C4-2B (cell line): ENCODE measurements at regions not wholly inside any gene's neighbourhood (a gene's known extent, or its start where the extent isn't known, plus 50 kb on each side); places are given as distances from the start of the nearest gene placed in this dataset.

Experiments used
- H3K27ac ChIP-seq: fragments of 450-650 bp; 2 replicates; pipeline ENCODE4 v1.5.1; 2017
- ZFX ChIP-seq: fragments of 450-650 bp; IDR thresholded peaks from 2 replicates; pipeline ENCODE4 v1.6.1; 2017
- TF ChIP-seq, protein P1 (sequence below): fragments of 450-650 bp; conservative IDR thresholded peaks from 2 replicates; pipeline ENCODE4 v1.5.1; 2017; ENCODE audit warnings: mild to moderate bottlenecking

DNA sequence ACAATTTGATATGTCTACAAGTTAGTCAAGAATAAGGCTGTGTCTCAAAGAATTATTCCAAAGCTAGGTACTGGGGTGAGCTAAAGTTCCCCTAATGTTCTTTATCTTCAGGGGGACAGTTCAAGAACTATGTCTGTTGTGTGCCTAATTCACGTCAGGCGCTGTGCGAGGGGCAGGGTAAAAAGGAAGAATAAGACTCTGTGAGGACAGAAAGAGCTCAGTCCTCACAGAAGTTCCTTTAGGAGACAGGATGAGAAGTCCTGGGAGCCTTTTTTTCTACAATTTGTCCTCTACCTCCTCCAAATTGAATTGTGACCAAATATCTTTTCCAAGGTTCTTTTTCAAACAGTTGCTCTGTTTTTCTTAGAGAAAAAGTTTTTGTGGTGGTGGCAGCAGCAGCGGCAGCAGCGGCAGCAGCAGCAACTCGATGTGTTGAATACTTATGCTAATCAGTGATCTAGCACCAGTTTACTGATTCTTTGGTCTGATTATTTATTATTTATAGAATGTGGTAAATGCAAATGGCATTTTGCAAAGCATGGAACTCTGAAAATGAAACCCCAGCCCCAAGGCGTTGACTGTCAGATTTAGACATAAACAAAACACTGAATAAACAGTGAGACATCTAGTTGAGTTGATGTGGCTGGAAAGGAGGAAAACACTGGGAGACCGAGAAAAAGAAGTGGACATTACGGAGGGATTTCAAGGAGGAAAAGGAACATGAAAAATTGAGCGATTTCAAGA is 88.6 kb downstream of the GTPBP8 start:
- TF ChIP-seq ZFX, result no peak
- TF ChIP-seq, protein P1, sequence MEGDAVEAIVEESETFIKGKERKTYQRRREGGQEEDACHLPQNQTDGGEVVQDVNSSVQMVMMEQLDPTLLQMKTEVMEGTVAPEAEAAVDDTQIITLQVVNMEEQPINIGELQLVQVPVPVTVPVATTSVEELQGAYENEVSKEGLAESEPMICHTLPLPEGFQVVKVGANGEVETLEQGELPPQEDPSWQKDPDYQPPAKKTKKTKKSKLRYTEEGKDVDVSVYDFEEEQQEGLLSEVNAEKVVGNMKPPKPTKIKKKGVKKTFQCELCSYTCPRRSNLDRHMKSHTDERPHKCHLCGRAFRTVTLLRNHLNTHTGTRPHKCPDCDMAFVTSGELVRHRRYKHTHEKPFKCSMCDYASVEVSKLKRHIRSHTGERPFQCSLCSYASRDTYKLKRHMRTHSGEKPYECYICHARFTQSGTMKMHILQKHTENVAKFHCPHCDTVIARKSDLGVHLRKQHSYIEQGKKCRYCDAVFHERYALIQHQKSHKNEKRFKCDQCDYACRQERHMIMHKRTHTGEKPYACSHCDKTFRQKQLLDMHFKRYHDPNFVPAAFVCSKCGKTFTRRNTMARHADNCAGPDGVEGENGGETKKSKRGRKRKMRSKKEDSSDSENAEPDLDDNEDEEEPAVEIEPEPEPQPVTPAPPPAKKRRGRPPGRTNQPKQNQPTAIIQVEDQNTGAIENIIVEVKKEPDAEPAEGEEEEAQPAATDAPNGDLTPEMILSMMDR, result no peak
- H3K27ac ChIP-seq, result no peak overlapping the region

DNA sequence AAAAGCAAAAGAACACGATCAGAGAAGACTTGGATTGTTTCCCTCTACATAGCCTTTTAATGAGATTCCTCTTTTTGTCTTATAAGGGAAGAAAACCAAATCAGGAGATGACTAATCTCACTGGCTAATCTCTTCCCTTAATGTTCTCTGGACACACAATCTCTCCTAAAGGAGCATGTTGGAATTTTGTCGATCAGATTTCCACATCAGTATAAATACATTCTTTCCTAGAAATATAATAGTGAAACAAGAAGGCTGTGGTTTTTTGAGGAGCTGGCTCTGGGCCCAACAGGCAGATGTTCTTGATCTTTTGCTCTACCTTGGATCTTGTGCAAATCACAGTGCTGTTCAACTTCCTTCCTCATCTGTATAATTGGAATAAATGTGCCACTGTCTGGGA is 94.0 kb downstream of the GTPBP8 start:
- no peak overlapping the region for H3K27ac ChIP-seq
- TF ChIP-seq, protein P1, result no peak
- TF ChIP-seq ZFX, result no peak

DNA sequence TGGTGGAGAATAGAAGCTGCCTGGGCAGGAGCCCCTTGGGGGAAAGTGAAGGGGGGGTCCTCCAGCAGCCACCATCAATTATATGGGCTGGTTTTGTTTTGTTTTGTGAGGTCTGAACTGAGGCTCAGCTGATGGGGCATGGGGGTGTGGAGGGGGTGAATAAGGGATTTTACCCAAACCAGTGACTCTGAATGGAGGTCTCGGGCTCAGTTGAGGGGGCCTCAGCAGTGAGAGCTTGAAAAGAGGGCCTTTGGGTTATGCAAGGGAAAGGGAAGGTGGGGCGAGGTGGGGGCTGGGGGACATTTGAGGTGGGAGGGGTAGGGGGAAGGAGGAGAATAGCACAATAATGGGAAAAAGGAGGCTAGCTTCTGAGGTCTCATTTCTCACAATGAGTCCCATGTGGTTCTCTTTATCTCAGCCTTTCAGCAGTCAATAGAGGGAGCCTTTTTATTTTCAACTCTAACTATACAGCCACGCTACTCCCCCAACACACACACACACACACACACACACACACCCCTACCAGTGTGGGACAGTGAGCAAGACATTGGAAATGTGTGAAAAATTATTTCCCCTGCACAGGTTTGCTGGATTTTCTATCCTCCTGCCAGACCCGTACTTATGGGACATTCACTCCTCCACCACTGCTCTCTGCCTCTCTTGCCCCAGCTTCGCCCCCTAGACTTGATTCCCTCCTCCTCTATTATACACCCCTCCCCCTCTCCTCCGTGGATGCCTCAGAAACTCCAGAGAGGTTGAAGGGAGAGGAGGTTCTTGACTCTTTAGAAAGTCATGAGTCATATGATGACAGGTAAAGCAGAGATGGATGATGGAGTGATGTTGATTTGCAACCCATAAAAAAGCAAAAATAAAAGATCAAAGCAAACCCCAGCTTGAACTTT is 96.0 kb downstream of the GTPBP8 start:
- TF ChIP-seq, protein P1, result no peak
- no peak for TF ChIP-seq ZFX
- H3K27ac ChIP-seq, result no peak overlapping the region

DNA sequence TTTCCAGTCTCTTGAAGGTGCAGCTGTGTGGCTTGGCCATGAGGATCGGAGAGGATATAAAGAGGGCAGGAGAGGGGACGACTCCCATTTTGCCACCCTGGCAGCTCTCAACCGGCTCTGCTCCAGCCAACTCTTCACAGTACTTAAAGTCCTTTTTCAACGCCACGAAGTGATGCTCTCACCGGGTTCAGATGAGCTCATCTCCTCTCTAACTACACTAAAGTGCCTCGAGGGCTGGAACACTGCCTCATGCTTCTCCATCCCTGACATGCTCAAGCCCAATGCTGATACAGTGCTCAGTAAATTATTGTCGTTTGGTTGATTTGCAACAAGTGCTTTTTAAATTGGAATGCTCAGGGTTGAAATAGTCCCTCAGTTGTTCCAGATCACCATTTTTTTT is 97.8 kb downstream of the GTPBP8 start:
- H3K27ac ChIP-seq, result no peak overlapping the region
- no peak for TF ChIP-seq ZFX
- TF ChIP-seq, protein P1, result no peak

DNA sequence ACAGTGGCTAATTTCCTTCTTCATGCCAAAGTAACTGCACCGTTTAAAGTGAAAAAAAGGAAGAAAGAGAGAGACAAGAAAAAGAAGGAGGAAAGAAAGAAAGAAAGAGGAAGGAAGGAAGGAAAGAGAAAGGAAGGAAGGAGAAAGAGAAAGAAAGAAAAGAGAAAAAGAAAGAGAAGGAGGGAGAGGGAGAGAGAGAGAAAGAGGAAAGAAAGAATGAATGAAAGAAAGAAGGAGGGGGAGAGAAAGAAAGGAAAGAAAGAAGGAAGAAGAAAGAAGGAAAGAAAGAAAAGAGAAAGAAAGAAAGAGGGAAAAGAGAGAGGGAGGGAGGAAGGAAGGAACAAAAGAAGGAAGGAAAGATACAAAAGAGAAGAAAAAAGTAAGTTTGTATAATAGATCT is 100.6 kb downstream of the GTPBP8 start:
- no peak overlapping the region for H3K27ac ChIP-seq
- TF ChIP-seq ZFX, result no peak
- TF ChIP-seq, protein P1, result no peak

DNA sequence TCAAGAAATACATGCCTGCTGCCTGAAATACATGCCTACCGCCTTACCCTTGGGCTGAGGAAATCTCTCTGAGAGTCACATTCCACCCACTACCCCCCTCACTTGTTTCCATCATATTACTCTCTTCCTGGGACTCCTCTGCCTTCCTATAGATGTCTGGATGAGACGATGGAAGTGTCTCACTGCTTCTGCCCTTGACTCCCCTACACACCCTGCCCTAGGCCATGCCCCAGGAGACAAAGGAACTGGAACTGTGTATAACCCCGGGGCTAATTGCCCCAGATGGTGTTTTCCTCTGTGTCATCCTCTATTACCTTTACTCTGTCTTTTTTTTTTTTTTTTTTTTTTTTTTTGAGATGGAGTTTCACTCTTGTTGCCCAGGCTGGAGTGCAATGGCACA is 102.0 kb downstream of the GTPBP8 start:
- H3K27ac ChIP-seq, result no peak overlapping the region
- TF ChIP-seq, protein P1, result no peak
- TF ChIP-seq ZFX, result no peak
